ENCODE measurements at regions not wholly inside any gene's neighbourhood (a gene's known extent, or its start where the extent isn't known, plus 50 kb on each side); places are given as distances from the start of the nearest gene placed in this dataset.

GRCh38 chr13:63497601-63498000 is 2082.0 kb upstream of the PCDH20 start:
- CTCF ChIA-PET, result no interaction called here
- in situ Hi-C loops (cut with MboI), result no loop called here
- Histone ChIP-seq H3K79me2 (ENCODE audit: control insufficient read depth, insufficient read depth, low read length) (no peaks in the 10 kb centered on the region), H3K4me2 (ENCODE audit: control insufficient read depth, insufficient read depth) (no peak overlapping the region), H3K36me3 (ENCODE audit: control insufficient read depth in 2 of 2, insufficient read depth in 2 of 2, low read length in 1 of 2) (no peaks in the 10 kb centered on the region), H2AFZ (ENCODE audit: control insufficient read depth, low read depth, low read length) (no peak overlapping the region), H3K9me3 (replicated peaks; ENCODE audit: control insufficient read depth, insufficient read depth, low read length) (no peaks in the 10 kb centered on the region), H3K27ac (ENCODE audit: control insufficient read depth, insufficient read depth) (no peak overlapping the region), H3K4me3 (no peak overlapping the region), H4K20me1 (ENCODE audit: control insufficient read depth, insufficient read depth) (no peaks in the 10 kb centered on the region), H3K9ac (ENCODE audit: control insufficient read depth, insufficient read depth, low read length) (no peak overlapping the region), H3K27me3 (replicated peaks in 1 of 2; ENCODE audit: control insufficient read depth in 2 of 2, insufficient read depth in 2 of 2, low read length in 1 of 2) (no peaks in the 10 kb centered on the region), H3K4me1 (ENCODE audit: control insufficient read depth, insufficient read depth, low read length) (no peaks in the 10 kb centered on the region)
- FAIRE-seq (no peak), ATAC-seq (no peak), DNase-seq (ENCODE audit: low read depth, low spot score) (no peak)
- POLR2A ChIA-PET, result no interaction called here
- RAD21 ChIA-PET (ENCODE audit: unreplicated experiment), result no interaction called here
- TF ChIP-seq IRF5 (IDR thresholded peaks at IDR 0.05; ENCODE audit: borderline replicate concordance), result no peak
- TF ChIP-seq ZNF24 (IDR thresholded peaks at IDR 0.05), result no peak
- SMC1A ChIA-PET (ENCODE audit: uncharacterized antibody, unreplicated experiment), result no interaction called here
- BruUV-seq (replicated peaks), result no TSS peak
- intact Hi-C loops (cut with micrococcal nuclease; ENCODE audit: unreplicated experiment), result no loop called here

- ChIA-PET RAD21 (ENCODE audit: unreplicated experiment) (no interaction called here), POLR2A (no interaction called here), SMC1A (ENCODE audit: uncharacterized antibody, unreplicated experiment) (no interaction called here), CTCF (interaction anchor here (0.8 kb wide), 1 partner anchor 9 kb away, joined by 3 read pairs; no protein-coding TSS in a partner anchor)
- Histone ChIP-seq H3K9ac (ENCODE audit: control insufficient read depth, insufficient read depth, low read length) (no peak overlapping the region), H3K27ac (ENCODE audit: control insufficient read depth, insufficient read depth) (no peak overlapping the region), H4K20me1 (ENCODE audit: control insufficient read depth, insufficient read depth) (no peaks in the 10 kb centered on the region), H3K4me2 (ENCODE audit: control insufficient read depth, insufficient read depth) (no peak overlapping the region), H3K36me3 (ENCODE audit: control insufficient read depth in 2 of 2, insufficient read depth in 2 of 2, low read length in 1 of 2) (no peaks in the 10 kb centered on the region), H2AFZ (ENCODE audit: control insufficient read depth, low read depth, low read length) (no peak overlapping the region), H3K79me2 (ENCODE audit: control insufficient read depth, insufficient read depth, low read length) (no peaks in the 10 kb centered on the region), H3K4me3 (no peak overlapping the region), H3K27me3 (replicated peaks in 1 of 2; ENCODE audit: control insufficient read depth in 2 of 2, insufficient read depth in 2 of 2, low read length in 1 of 2) (no peaks in the 10 kb centered on the region), H3K9me3 (replicated peaks; ENCODE audit: control insufficient read depth, insufficient read depth, low read length) (no peaks in the 10 kb centered on the region), H3K4me1 (ENCODE audit: control insufficient read depth, insufficient read depth, low read length) (no peaks in the 10 kb centered on the region)
- in situ Hi-C loops (cut with MboI) (no loop called here), intact Hi-C loops (cut with micrococcal nuclease; ENCODE audit: unreplicated experiment) (no loop called here)
- TF ChIP-seq ZNF217 (IDR thresholded peaks at IDR 0.05), result no peak
- TF ChIP-seq RFX5 (IDR thresholded peaks at IDR 0.05; ENCODE audit: low read depth, low read length), result no peak
- TF ChIP-seq NRF1 (conservative IDR thresholded peaks at IDR 0.05; ENCODE audit: low read depth, low read length), result no peak
- no peak for DNase-seq (ENCODE audit: low read depth, low spot score)
- no peak for FAIRE-seq
- ATAC-seq, result no peak
- BruUV-seq (replicated peaks), result no TSS peak
- WGBS (ENCODE audit: insufficient coverage, insufficient replicate concordance, low lambda C conversion rate, missing lambda C conversion rate), result 0% methylated on average over 2 of the region's 2 CpGs
These were observed 2077.0 kb upstream of the PCDH20 start for GRCh38 chr13:63492604-63493003.
